ENCODE measurements at regions not wholly inside any gene's neighbourhood (a gene's known extent, or its start where the extent isn't known, plus 50 kb on each side); places are given as distances from the start of the nearest gene placed in this dataset.

DNA sequence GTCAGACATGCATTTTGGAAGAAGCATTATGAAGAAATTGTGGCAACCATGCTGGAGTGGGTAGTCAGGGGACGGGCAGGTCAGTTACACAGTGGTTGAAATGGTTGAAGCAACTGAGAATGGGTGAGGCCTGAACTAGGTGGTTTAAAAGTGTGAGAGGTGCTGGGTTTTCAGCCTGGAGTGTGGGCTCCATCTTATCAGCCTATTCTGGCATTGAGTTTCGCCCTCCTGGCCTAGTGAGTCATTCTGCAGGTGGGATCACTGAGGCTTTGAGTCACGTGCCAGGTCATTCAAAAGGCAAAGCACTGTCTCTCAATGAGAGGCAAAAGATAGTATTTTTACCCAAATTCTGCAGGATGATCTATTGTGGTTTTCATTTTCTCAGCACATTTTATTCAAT, 181.9 kb upstream of the CHD6 start:
- no peak for DNase-seq
- dilution Hi-C loops (cut with HindIII; ENCODE audit: low sequenced_read_pairs, unreplicated experiment) (no loop called here), intact Hi-C loops (cut with micrococcal nuclease) (no loop called here), in situ Hi-C loops (cut with MboI; ENCODE audit: low sequenced_read_pairs) (no loop called here)
- POLR2A ChIA-PET (ENCODE audit: unreplicated experiment): no interaction called here
- H3K4me3 ChIP-seq (ENCODE audit: insufficient read depth, low read depth, low read length): no peak overlapping the region
- no peak overlapping the region for H4K8ac ChIP-seq (ENCODE audit: low read depth in 2 of 2, low read length in 2 of 2)
- WGBS, 2 experiments (ENCODE audit: extremely low coverage in 2 of 2, insufficient read length in 1 of 2): 0% methylated on average over 1 of the region's 3 CpGs; no CpG with 5 or more reads in 1 of the 2 experiments
- ATAC-seq (ENCODE audit: low read depth): no peak
- no peak overlapping the region for H2AK5ac ChIP-seq (ENCODE audit: low read depth, low read length)
- no peak overlapping the region for H2BK5ac ChIP-seq (ENCODE audit: low read depth, low read length, poor library complexity, severe bottlenecking)
- no peaks in the 10 kb centered on the region for H3K9me1 ChIP-seq (ENCODE audit: insufficient read depth, low read length)
- BruUV-seq (replicated peaks): no TSS peak
- H4K20me1 ChIP-seq (ENCODE audit: insufficient read depth, low read length): no peaks in the 10 kb centered on the region
- no peak overlapping the region for H4K91ac ChIP-seq (ENCODE audit: insufficient read depth, low read depth, low read length)
- H3K23ac ChIP-seq (ENCODE audit: low read depth, low read length): no peak overlapping the region
- no peak for TF ChIP-seq SMC3 (IDR thresholded peaks at IDR 0.05; ENCODE audit: low read depth, low read length)
- TF ChIP-seq, protein P1, sequence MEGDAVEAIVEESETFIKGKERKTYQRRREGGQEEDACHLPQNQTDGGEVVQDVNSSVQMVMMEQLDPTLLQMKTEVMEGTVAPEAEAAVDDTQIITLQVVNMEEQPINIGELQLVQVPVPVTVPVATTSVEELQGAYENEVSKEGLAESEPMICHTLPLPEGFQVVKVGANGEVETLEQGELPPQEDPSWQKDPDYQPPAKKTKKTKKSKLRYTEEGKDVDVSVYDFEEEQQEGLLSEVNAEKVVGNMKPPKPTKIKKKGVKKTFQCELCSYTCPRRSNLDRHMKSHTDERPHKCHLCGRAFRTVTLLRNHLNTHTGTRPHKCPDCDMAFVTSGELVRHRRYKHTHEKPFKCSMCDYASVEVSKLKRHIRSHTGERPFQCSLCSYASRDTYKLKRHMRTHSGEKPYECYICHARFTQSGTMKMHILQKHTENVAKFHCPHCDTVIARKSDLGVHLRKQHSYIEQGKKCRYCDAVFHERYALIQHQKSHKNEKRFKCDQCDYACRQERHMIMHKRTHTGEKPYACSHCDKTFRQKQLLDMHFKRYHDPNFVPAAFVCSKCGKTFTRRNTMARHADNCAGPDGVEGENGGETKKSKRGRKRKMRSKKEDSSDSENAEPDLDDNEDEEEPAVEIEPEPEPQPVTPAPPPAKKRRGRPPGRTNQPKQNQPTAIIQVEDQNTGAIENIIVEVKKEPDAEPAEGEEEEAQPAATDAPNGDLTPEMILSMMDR (conservative IDR thresholded peaks at IDR 0.05; ENCODE audit: low read depth, low read length): no peak
- no peak for TF ChIP-seq POLR2A (IDR thresholded peaks at IDR 0.05; ENCODE audit: low read depth, low read length)
- no peak for TF ChIP-seq CEBPB (IDR thresholded peaks at IDR 0.05; ENCODE audit: low read depth, low read length)
- TF ChIP-seq RCOR1 (IDR thresholded peaks at IDR 0.05; ENCODE audit: insufficient replicate concordance, low read length): no peak
- TF ChIP-seq RAD21 (IDR thresholded peaks at IDR 0.05; ENCODE audit: low read length): no peak
- no peak for TF ChIP-seq MXI1 (IDR thresholded peaks at IDR 0.05; ENCODE audit: borderline replicate concordance, low read depth, low read length)
- no peak for TF ChIP-seq BHLHE40 (IDR thresholded peaks at IDR 0.05; ENCODE audit: low read depth, low read length)
- TF ChIP-seq CHD1 (IDR thresholded peaks at IDR 0.05; ENCODE audit: low read depth, low read length): no peak
- TF ChIP-seq MAFK (IDR thresholded peaks at IDR 0.05; ENCODE audit: low read depth, low read length): no peak
- TF ChIP-seq MAZ (IDR thresholded peaks at IDR 0.05; ENCODE audit: borderline replicate concordance, low read depth, low read length): no peak
- TF ChIP-seq, protein P2, sequence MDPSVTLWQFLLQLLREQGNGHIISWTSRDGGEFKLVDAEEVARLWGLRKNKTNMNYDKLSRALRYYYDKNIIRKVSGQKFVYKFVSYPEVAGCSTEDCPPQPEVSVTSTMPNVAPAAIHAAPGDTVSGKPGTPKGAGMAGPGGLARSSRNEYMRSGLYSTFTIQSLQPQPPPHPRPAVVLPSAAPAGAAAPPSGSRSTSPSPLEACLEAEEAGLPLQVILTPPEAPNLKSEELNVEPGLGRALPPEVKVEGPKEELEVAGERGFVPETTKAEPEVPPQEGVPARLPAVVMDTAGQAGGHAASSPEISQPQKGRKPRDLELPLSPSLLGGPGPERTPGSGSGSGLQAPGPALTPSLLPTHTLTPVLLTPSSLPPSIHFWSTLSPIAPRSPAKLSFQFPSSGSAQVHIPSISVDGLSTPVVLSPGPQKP (IDR thresholded peaks at IDR 0.05; ENCODE audit: borderline replicate concordance, low read depth, low read length): no peak
- no peak for TF ChIP-seq NFE2L2 (IDR thresholded peaks at IDR 0.05; ENCODE audit: low read depth, low read length)
- no peaks in the 10 kb centered on the region for H3K27me3 ChIP-seq (ENCODE audit: control insufficient read depth, insufficient read depth, low read length)
- H3K79me1 ChIP-seq (ENCODE audit: low read depth in 1 of 2, low read length in 2 of 2): no peaks in the 10 kb centered on the region
- CTCF ChIA-PET: no interaction called here
- H2BK120ac ChIP-seq (ENCODE audit: low read depth, low read length): no peak overlapping the region
- no peak overlapping the region for H3K14ac ChIP-seq (replicated peaks; ENCODE audit: low read depth, low read length)
- H3K27ac ChIP-seq (ENCODE audit: insufficient read depth, low read length): no peak overlapping the region
- no peak overlapping the region for H3K9ac ChIP-seq (ENCODE audit: low read depth, low read length)
- H2BK15ac ChIP-seq (ENCODE audit: low read depth, low read length): no peak overlapping the region
- no peak overlapping the region for H2BK20ac ChIP-seq (ENCODE audit: low read depth, low read length)
- H3K9me3 ChIP-seq (ENCODE audit: control insufficient read depth, insufficient read depth, low read length): peaks cover 6% of the 10 kb centered on the region
- no peak overlapping the region for H4K5ac ChIP-seq (ENCODE audit: low read depth, low read length)
- no peaks in the 10 kb centered on the region for H3K36me3 ChIP-seq (ENCODE audit: control insufficient read depth, insufficient read depth, low read length)
- H3K4ac ChIP-seq (ENCODE audit: low read depth, low read length): no peak overlapping the region
- H2AFZ ChIP-seq (replicated peaks; ENCODE audit: low read length, poor library complexity): no peak overlapping the region
- H3K18ac ChIP-seq (ENCODE audit: low read depth, low read length): no peak overlapping the region
- no peak overlapping the region for H3K4me2 ChIP-seq (ENCODE audit: low read depth, low read length)
- H3K56ac ChIP-seq (ENCODE audit: extremely low read depth, insufficient read depth, low read length): no peak overlapping the region
- H2AK9ac ChIP-seq (replicated peaks; ENCODE audit: low read depth, low read length, poor library complexity): no peak overlapping the region
- H3K4me1 ChIP-seq (ENCODE audit: control insufficient read depth, insufficient read depth, low read length): no peaks in the 10 kb centered on the region
